ENCODE measurements at regions not wholly inside any gene's neighbourhood (a gene's known extent, or its start where the extent isn't known, plus 50 kb on each side); places are given as distances from the start of the nearest gene placed in this dataset.

DNA sequence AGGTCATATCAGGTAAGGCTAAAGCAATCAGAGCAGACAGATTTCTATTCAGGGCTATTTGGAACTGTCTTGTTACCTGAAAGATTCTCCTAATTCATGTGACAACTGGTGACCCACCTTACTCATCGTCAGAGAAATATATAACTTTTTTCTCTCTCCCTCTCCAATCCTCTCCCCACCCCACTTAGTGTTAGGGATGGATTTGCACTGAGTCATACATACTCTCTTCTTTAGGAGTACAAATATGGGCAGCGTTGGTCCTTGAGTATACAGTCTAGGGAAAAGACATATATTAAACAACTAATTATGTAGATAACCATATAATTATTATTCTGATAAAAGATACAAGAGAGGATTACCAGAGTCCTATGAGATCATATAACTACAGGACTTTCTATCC is 246.3 kb downstream of the HHIPL2 start:
- DNase-seq (ENCODE audit: low read depth in 1 of 2, low spot score in 2 of 2) (no peak), FAIRE-seq (no peak)
- Histone ChIP-seq H3K23me2 (ENCODE audit: low read depth, low read length) (no peaks in the 10 kb centered on the region), H2AFZ (ENCODE audit: low read length) (no peak overlapping the region), H4K5ac (ENCODE audit: insufficient read length, low read depth, low read length) (no peak overlapping the region), H3K36me3 (ENCODE audit: control insufficient read depth in 2 of 4, insufficient read depth in 4 of 4, low read length in 3 of 4) (no peaks in the 10 kb centered on the region), H2BK5ac (ENCODE audit: low read depth, low read length) (no peak overlapping the region), H4K20me1 (replicated peaks in 1 of 2; ENCODE audit: control insufficient read depth in 1 of 2, insufficient read depth in 2 of 2, low read length in 2 of 2) (no peaks in the 10 kb centered on the region), H3K9me3 (ENCODE audit: insufficient read depth in 2 of 2, low read depth in 1 of 2, low read length in 1 of 2) (no peaks in the 10 kb centered on the region), H3K4me1 (replicated peaks in 1 of 4; ENCODE audit: control insufficient read depth in 3 of 4, insufficient read depth in 4 of 4, low read length in 3 of 4) (no peaks in the 10 kb centered on the region), H2AK5ac (ENCODE audit: low read depth, low read length) (no peak overlapping the region), H2BK20ac (ENCODE audit: low read length) (no peak overlapping the region), H3K18ac (ENCODE audit: extremely low read depth, low read length) (no peak overlapping the region), H3K79me2 (ENCODE audit: control insufficient read depth in 1 of 2, insufficient read depth in 2 of 2, low read length in 2 of 2) (no peaks in the 10 kb centered on the region), H3K23ac (ENCODE audit: insufficient read length) (no peak overlapping the region), H4K8ac (ENCODE audit: extremely low read depth, insufficient read depth, low read length) (no peak overlapping the region), H2BK15ac (ENCODE audit: low read length) (no peak overlapping the region), H3K4ac (replicated peaks; ENCODE audit: insufficient read length, low read depth, low read length) (no peak overlapping the region), H3K27me3 (replicated peaks in 1 of 4; ENCODE audit: control insufficient read depth in 3 of 4, extremely low read depth in 1 of 4, insufficient read depth in 3 of 4, low read length in 3 of 4) (no peaks in the 10 kb centered on the region), H3K4me2 (ENCODE audit: insufficient read depth in 1 of 2, low read depth in 2 of 2, low read length in 2 of 2) (no peak overlapping the region), H3K14ac (ENCODE audit: insufficient read length) (no peak overlapping the region), H3K79me1 (ENCODE audit: low read depth, low read length) (no peaks in the 10 kb centered on the region), H3K4me3 (ENCODE audit: extremely low read depth in 1 of 4, insufficient read depth in 2 of 4, low read depth in 3 of 4, low read length in 4 of 4) (no peak overlapping the region), H3K27ac (ENCODE audit: low read depth, low read length) (no peak overlapping the region), H3K9ac (replicated peaks in 1 of 4; ENCODE audit: extremely low read depth in 1 of 4, low read depth in 3 of 4, low read length in 3 of 4) (no peak overlapping the region), H2BK12ac (ENCODE audit: low read depth, low read length) (no peak overlapping the region), H4K91ac (replicated peaks; ENCODE audit: insufficient read length, low read length) (no peak overlapping the region), H2BK120ac (replicated peaks; ENCODE audit: low read depth, low read length) (no peak overlapping the region), H3K56ac (replicated peaks; ENCODE audit: insufficient read length, low read depth, low read length) (no peak overlapping the region)
- ChIA-PET CTCF (ENCODE audit: partially characterized antibody) (no interaction called here), POLR2A (ENCODE audit: partially characterized antibody) (no interaction called here)
- 88% methylated on average over 2 of the region's 2 CpGs; no CpG with 5 or more reads in 1 of the 2 experiments for WGBS, 2 experiments (ENCODE audit: extremely low coverage in 1 of 2, insufficient coverage in 1 of 2, insufficient read length in 1 of 2, insufficient replicate concordance in 2 of 2, low coverage in 1 of 2, low lambda C conversion rate in 2 of 2, missing lambda C conversion rate in 1 of 2)
- TF ChIP-seq TAF7 (optimal IDR thresholded peaks at IDR 0.05; ENCODE audit: borderline replicate concordance, low read depth, low read length) (no peak), NRF1 (IDR thresholded peaks at IDR 0.05; ENCODE audit: low read depth, low read length) (no peak), JUND (IDR thresholded peaks at IDR 0.05; ENCODE audit: low read length) (no peak), SP4 (IDR thresholded peaks at IDR 0.05; ENCODE audit: low read length) (no peak)

Measured in H1 (cell line).